SK-N-SH (cell line): ENCODE measurements at regions not wholly inside any gene's neighbourhood (a gene's known extent, or its start where the extent isn't known, plus 50 kb on each side); places are given as distances from the start of the nearest gene placed in this dataset.

Source experiments
- CTCF ChIA-PET: fragments of 300-600, 350-600 bp; formaldehyde crosslinking; extraction: SDS; loops from one replicate; lab custom pipeline; 2021; lab: Yijun Ruan, JAX
- POLR2A ChIA-PET: fragments of 350-600 bp; sonication (Branson Sonifier 250); formaldehyde crosslinking; extraction: SDS; loops from one replicate; lab custom pipeline; 2020; ENCODE audit warnings: antibody characterized with exemption, inconsistent platforms; lab: Yijun Ruan, JAX
- DNase-seq: peaks from one replicate; pipeline ENCODE4 v3.0.0; 2012
- H2AFZ ChIP-seq: fragments of 200-600 bp; sonication (generic); 2 replicates; pipeline ENCODE4 v1.8.1; 2016; ENCODE audit warnings: antibody characterized with exemption, mild to moderate bottlenecking, low read depth
- H3F3A ChIP-seq: fragments of 200-600 bp; sonication (generic); replicated peaks from 2 replicates; pipeline ENCODE3; 2016; ENCODE audit warnings: antibody characterized with exemption, mild to moderate bottlenecking; ENCODE audit not compliant: insufficient read depth
- H3K27ac ChIP-seq, 2 experiments: fragments of 200-500 bp in 1 of 2; fragments of 200-600 bp in 1 of 2; sonication (Bioruptor generic) in 1 of 2; sonication (generic), shearing (Covaris generic) in 1 of 2; 2 replicates each; pipeline versions ENCODE4 v1.5.1 to v1.6.1; 2014 to 2016; ENCODE audit warnings: low read depth in 2 of 2, inconsistent platforms in 1 of 2, low read length in 1 of 2, mild to moderate bottlenecking in 1 of 2, mixed read lengths in 1 of 2
- H3K27me3 ChIP-seq: fragments of 200-600 bp; sonication (generic), shearing (Covaris generic); 2 replicates; pipeline ENCODE4 v1.6.1; 2016; ENCODE audit warnings: mixed run types; ENCODE audit not compliant: insufficient read depth
- H3K36me3 ChIP-seq, 2 experiments: fragments of 200-500 bp in 1 of 2; fragments of 200-600 bp in 1 of 2; sonication (Bioruptor generic) in 1 of 2; sonication (generic) in 1 of 2; replicated peaks in 1 of 2; 2 replicates each; pipeline versions ENCODE3 to v1.5.1; 2014 to 2016; ENCODE audit warnings: low read length in 1 of 2, mild to moderate bottlenecking in 1 of 2; ENCODE audit not compliant: insufficient read depth in 2 of 2, control insufficient read depth in 1 of 2
- H3K4me1 ChIP-seq, 2 experiments: fragments of 200-500 bp in 1 of 2; fragments of 200-600 bp in 1 of 2; sonication (Bioruptor generic) in 1 of 2; sonication (generic), shearing (Covaris generic) in 1 of 2; 2 replicates each; pipeline versions ENCODE4 v1.5.1 to v1.6.1; 2014 to 2016; ENCODE audit warnings: low read depth in 1 of 2, low read length in 1 of 2, mixed run types in 1 of 2; ENCODE audit not compliant: insufficient read depth in 2 of 2, control insufficient read depth in 1 of 2
- H3K4me2 ChIP-seq: fragments of 200-600 bp; sonication (generic), shearing (Covaris generic); 2 replicates; pipeline ENCODE4 v1.6.1; 2017; ENCODE audit warnings: mixed run types
- H3K4me3 ChIP-seq, 2 experiments: fragments of 200-500 bp in 1 of 2; fragments of 200-600 bp in 1 of 2; sonication (Bioruptor generic) in 1 of 2; sonication (generic), shearing (Covaris generic) in 1 of 2; 2 replicates each; pipeline versions ENCODE4 v1.5.1 to v1.8.1; 2014 to 2016; ENCODE audit warnings: low read depth in 2 of 2, inconsistent platforms in 1 of 2, low read length in 1 of 2, mild to moderate bottlenecking in 1 of 2, mixed read lengths in 1 of 2, moderate library complexity in 1 of 2
- H3K79me2 ChIP-seq: fragments of 200-600 bp; sonication (generic); 2 replicates; pipeline ENCODE4 v1.8.1; 2017; ENCODE audit warnings: mild to moderate bottlenecking; ENCODE audit not compliant: insufficient read depth
- H3K9ac ChIP-seq: fragments of 200-600 bp; sonication (generic); 2 replicates; pipeline ENCODE4 v1.6.1; 2017; ENCODE audit warnings: mixed run types
- H3K9me2 ChIP-seq: fragments of 200-600 bp; sonication (generic); 2 replicates; pipeline ENCODE4 v1.6.1; 2017; ENCODE audit warnings: mixed run types
- H3K9me3 ChIP-seq: fragments of 200-600 bp; sonication (generic); 2 replicates; pipeline ENCODE4 v1.6.1; 2017; ENCODE audit warnings: mixed run types, mild to moderate bottlenecking, moderate library complexity
- H4K20me1 ChIP-seq: fragments of 200-600 bp; sonication (generic); 2 replicates; pipeline ENCODE4 v1.6.1; 2017; ENCODE audit warnings: mild to moderate bottlenecking, mixed run types; ENCODE audit not compliant: insufficient read depth
- EP300 ChIP-seq, 2 experiments: IDR thresholded peaks; 2 replicates each; pipeline versions ENCODE4 v1.4.0 to v1.6.1; 2012; ENCODE audit warnings: borderline replicate concordance in 1 of 2, low read depth in 1 of 2, low read length in 1 of 2
- FOSL2 ChIP-seq: IDR thresholded peaks from 2 replicates; pipeline ENCODE4 v1.4.0; 2012; ENCODE audit warnings: low read depth, mild to moderate bottlenecking, moderate library complexity, borderline replicate concordance
- GABPA ChIP-seq: IDR thresholded peaks from 2 replicates; pipeline ENCODE4 v1.4.0; 2012; ENCODE audit warnings: low read depth, mild to moderate bottlenecking
- GATA2 ChIP-seq: sonication (generic); formaldehyde crosslinking; IDR thresholded peaks from 2 replicates; pipeline ENCODE4 v1.5.0; 2020; ENCODE audit warnings: mild to moderate bottlenecking, missing genetic modification reagents
- JUND ChIP-seq: IDR thresholded peaks from 2 replicates; pipeline ENCODE4 v1.4.0; 2012
- NFIC ChIP-seq: IDR thresholded peaks from 2 replicates; pipeline ENCODE4 v1.4.0; 2012; ENCODE audit warnings: borderline replicate concordance
- NRF1 ChIP-seq: IDR thresholded peaks from 2 replicates; pipeline ENCODE4 v1.6.1; 2012; ENCODE audit warnings: low read depth, mild to moderate bottlenecking, low read length
- PBX3 ChIP-seq: IDR thresholded peaks from 2 replicates; pipeline ENCODE4; 2012
- POLR2AphosphoS5 ChIP-seq: IDR thresholded peaks from 2 replicates; pipeline ENCODE4 v1.6.1; 2012; ENCODE audit warnings: low read depth, low read length
- RAD21 ChIP-seq: IDR thresholded peaks from 2 replicates; pipeline ENCODE4 v1.6.1; 2012; ENCODE audit warnings: mild to moderate bottlenecking, low read length
- RCOR1 ChIP-seq: fragments of 150-350 bp; IDR thresholded peaks from 2 replicates; pipeline ENCODE4 v1.6.1; 2017; ENCODE audit warnings: antibody characterized with exemption, low read length
- SMC3 ChIP-seq: IDR thresholded peaks from 2 replicates; pipeline ENCODE4 v1.6.1; 2012; ENCODE audit warnings: low read depth, low read length, improper control_type of control experiment
- TEAD4 ChIP-seq: IDR thresholded peaks from 2 replicates; pipeline ENCODE4 v1.4.0; 2012; ENCODE audit warnings: mild to moderate bottlenecking, borderline replicate concordance; ENCODE audit not compliant: insufficient read depth
- USF1 ChIP-seq: IDR thresholded peaks from 2 replicates; pipeline ENCODE4 v1.4.0; 2012; ENCODE audit warnings: low read depth, borderline replicate concordance
- YY1 ChIP-seq: IDR thresholded peaks from 2 replicates; pipeline ENCODE4 v1.4.0; 2012; ENCODE audit warnings: low read depth, mild to moderate bottlenecking
- ZBTB33 ChIP-seq: IDR thresholded peaks from 2 replicates; pipeline ENCODE4 v1.4.0; 2012; ENCODE audit warnings: low read depth, borderline replicate concordance
- WGBS: methylation state at CpG from one replicate; pipeline ENCODE4 v1.1.6; 2017; ENCODE audit warnings: low lambda C conversion rate; 5-methylcytosine and 5-hydroxymethylcytosine counted together
- TF ChIP-seq, protein P1 (sequence below): fragments of 200-600 bp; sonication (generic); IDR thresholded peaks from 2 replicates; pipeline ENCODE4 v1.6.1; 2017; ENCODE audit warnings: antibody characterized with exemption, mild to moderate bottlenecking, moderate library complexity
- TF ChIP-seq, protein P2 (sequence below): IDR thresholded peaks from 2 replicates; pipeline ENCODE4 v1.4.0; 2012; ENCODE audit warnings: low read depth

DNA sequence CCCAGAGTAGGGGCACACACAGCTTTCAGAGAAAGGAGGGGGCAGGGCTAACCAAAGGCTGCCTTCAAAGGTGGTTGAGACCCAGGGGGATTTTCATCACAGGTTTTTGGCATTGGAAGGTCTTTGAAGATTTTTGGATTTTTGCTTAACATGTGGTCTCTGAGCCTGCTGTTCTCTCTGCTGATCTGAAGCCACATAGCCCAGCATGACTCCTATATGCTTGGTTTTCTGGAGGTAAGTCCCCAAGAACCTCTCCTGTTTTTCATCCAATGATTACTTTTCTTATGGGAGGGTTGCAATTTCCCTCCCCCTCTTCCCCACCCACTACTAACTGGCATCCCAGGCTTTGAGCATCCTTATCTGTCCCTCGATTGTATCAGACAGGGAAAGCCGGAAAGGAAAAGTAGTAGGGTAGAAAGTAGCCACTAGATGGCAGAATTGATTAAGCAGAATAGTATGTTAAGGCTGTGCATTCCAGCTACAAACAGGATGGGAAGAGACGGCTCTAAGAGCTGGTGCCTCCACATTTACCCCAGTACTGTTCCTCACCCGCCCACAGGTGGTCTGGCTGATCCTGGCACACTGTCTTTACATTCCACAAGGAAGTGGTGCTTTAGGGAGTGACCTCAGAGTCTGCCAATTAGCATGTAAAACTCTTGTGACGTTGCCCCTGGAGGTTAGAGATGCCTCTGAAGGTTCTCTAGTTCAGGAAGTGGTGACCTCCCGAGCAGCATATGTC, 218.9 kb upstream of the EDNRB start:
- no peak for TF ChIP-seq GABPA
- no peak for TF ChIP-seq TEAD4
- no peak for TF ChIP-seq FOSL2
- peak; percentile 86 for TF ChIP-seq RAD21
- TF ChIP-seq, protein P1, sequence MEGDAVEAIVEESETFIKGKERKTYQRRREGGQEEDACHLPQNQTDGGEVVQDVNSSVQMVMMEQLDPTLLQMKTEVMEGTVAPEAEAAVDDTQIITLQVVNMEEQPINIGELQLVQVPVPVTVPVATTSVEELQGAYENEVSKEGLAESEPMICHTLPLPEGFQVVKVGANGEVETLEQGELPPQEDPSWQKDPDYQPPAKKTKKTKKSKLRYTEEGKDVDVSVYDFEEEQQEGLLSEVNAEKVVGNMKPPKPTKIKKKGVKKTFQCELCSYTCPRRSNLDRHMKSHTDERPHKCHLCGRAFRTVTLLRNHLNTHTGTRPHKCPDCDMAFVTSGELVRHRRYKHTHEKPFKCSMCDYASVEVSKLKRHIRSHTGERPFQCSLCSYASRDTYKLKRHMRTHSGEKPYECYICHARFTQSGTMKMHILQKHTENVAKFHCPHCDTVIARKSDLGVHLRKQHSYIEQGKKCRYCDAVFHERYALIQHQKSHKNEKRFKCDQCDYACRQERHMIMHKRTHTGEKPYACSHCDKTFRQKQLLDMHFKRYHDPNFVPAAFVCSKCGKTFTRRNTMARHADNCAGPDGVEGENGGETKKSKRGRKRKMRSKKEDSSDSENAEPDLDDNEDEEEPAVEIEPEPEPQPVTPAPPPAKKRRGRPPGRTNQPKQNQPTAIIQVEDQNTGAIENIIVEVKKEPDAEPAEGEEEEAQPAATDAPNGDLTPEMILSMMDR: peak; percentile 84
- TF ChIP-seq SMC3: peak; percentile 63
- no peak for TF ChIP-seq JUND
- TF ChIP-seq RCOR1: peak; percentile 60; the same call in 1 of the 2 replicates
- TF ChIP-seq YY1: no peak
- TF ChIP-seq NFIC: no peak
- peak; percentile 84 for TF ChIP-seq GATA2
- TF ChIP-seq EP300 (IDR thresholded peaks at IDR 0.05; ENCODE audit: borderline replicate concordance in 1 of 2, low read depth in 1 of 2, low read length in 1 of 2): no peak
- no peak for TF ChIP-seq USF1
- TF ChIP-seq, all 33 proteins: peak for 5
- DNase-seq: peak; percentile 59
- Histone ChIP-seq H3K9me3 (no peaks in the 10 kb centered on the region), H3K9me2 (no peaks in the 10 kb centered on the region), H3K27me3 (no peaks in the 10 kb centered on the region), H4K20me1 (no peaks in the 10 kb centered on the region), H3K4me2 (no peak overlapping the region), H2AFZ (no peak overlapping the region), H3K27ac (no peak overlapping the region), H3K4me1 (peaks cover 0 to 11% of the 10 kb centered on the region in 2 experiments; a peak in 2 of 4 replicates), H3F3A (no peaks in the 10 kb centered on the region), H3K4me3 (peak overlapping the region in 1 of 2 experiments; percentile 9; a peak in 2 of 4 replicates), H3K36me3 (no peaks in the 10 kb centered on the region), H3K79me2 (no peaks in the 10 kb centered on the region), H3K9ac (no peak overlapping the region)
- POLR2A ChIA-PET: interaction anchor here (0.7 kb wide), 1 partner anchor 218 kb away, joined by 6 read pairs; no protein-coding TSS in a partner anchor
- CTCF ChIA-PET: interaction anchor here (0.6 to 2.3 kb wide), 28 partner anchors 8 to 1287 kb away, joined by 3 to 28 read pairs (median 4); partner anchors contain the start of gene POU4F1
- WGBS: 15% methylated on average over 6 of the region's 6 CpGs

DNA sequence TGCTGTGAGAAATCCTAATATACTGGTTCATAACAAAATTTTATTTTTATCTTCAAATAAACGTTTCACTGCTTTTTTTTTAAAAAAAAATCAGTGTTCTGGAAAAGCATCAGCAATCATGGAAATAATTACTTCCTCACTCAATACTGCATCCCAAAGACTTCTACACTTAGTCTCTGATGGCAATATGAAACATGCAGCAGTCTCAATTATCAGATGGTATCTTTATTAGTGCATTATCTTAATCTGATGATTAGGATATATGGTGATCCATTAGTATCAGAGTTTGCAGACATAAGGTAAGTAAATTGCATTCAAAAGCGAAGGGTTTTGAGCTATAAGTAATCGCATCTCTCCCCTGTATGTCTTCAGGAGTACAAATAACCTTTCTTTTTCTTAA, 218.3 kb upstream of the EDNRB start:
- H3K9ac ChIP-seq: no peak overlapping the region
- H3K27ac ChIP-seq: no peak overlapping the region
- no peaks in the 10 kb centered on the region for H4K20me1 ChIP-seq
- no peak overlapping the region for H3K4me2 ChIP-seq
- no peaks in the 10 kb centered on the region for H3K79me2 ChIP-seq
- ChIA-PET CTCF (interaction anchor here (0.8 to 2.3 kb wide), 13 partner anchors 11 to 1110 kb away, joined by 3 to 28 read pairs (median 4); partner anchors contain the start of gene POU4F1), POLR2A (interaction anchor here (0.7 kb wide), 1 partner anchor 218 kb away, joined by 6 read pairs; no protein-coding TSS in a partner anchor)
- H2AFZ ChIP-seq: no peak overlapping the region
- no peaks in the 10 kb centered on the region for H3K27me3 ChIP-seq
- DNase-seq: no peak
- H3K4me1 ChIP-seq: peaks cover 0 to 11% of the 10 kb centered on the region in 2 experiments; a peak in 2 of 4 replicates
- peak in 1 of 2 experiments; percentile 56; a peak in 1 of 4 replicates for TF ChIP-seq EP300 (IDR thresholded peaks at IDR 0.05; ENCODE audit: borderline replicate concordance in 1 of 2, low read depth in 1 of 2, low read length in 1 of 2)
- TF ChIP-seq, protein P2, sequence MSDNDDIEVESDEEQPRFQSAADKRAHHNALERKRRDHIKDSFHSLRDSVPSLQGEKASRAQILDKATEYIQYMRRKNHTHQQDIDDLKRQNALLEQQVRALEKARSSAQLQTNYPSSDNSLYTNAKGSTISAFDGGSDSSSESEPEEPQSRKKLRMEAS: no peak
- TF ChIP-seq ZBTB33: no peak
- TF ChIP-seq NRF1: no peak
- no peak for TF ChIP-seq PBX3
- peak; percentile 52; the same call in 1 of the 2 replicates for TF ChIP-seq GATA2
- TF ChIP-seq GABPA: no peak
- no peak for TF ChIP-seq POLR2AphosphoS5
- H3F3A ChIP-seq: no peaks in the 10 kb centered on the region
- no peak overlapping the region for H3K4me3 ChIP-seq
- H3K9me3 ChIP-seq: no peaks in the 10 kb centered on the region
- H3K9me2 ChIP-seq: no peaks in the 10 kb centered on the region
- no peaks in the 10 kb centered on the region for H3K36me3 ChIP-seq
- WGBS: 4% methylated on average over 3 of the region's 3 CpGs
